ENCODE measurements at regions not wholly inside any gene's neighbourhood (a gene's known extent, or its start where the extent isn't known, plus 50 kb on each side); places are given as distances from the start of the nearest gene placed in this dataset.

- TF ChIP-seq GABPA (IDR thresholded peaks at IDR 0.05 in 1 of 2, conservative IDR thresholded peaks at IDR 0.05 in 1 of 2) (no peak), MAX (IDR thresholded peaks at IDR 0.05) (no peak), CTCF (IDR thresholded peaks at IDR 0.05; ENCODE audit: low read depth, low read length, missing input control) (no peak), RAD21 (IDR thresholded peaks at IDR 0.05) (no peak)
These were observed 688.6 kb downstream of the JRKL start for GRCh38 chr11:97078443-97078842.
